ENCODE measurements at regions not wholly inside any gene's neighbourhood (a gene's known extent, or its start where the extent isn't known, plus 50 kb on each side); places are given as distances from the start of the nearest gene placed in this dataset.

- TF ChIP-seq CTCF (IDR thresholded peaks at IDR 0.05; ENCODE audit: insufficient read depth, low read depth, low read length, missing control alignments), result no peak
- DNase-seq (ENCODE audit: low read depth), result no peak
- H3K4me3 ChIP-seq (ENCODE audit: low read depth, low read length), result no peak overlapping the region
Observed at GRCh38 chr1:213571419-213571818, 416.4 kb upstream of the PROX1 start.

- no peak for TF ChIP-seq CTCF (IDR thresholded peaks at IDR 0.05; ENCODE audit: insufficient read depth, low read depth, low read length, missing control alignments)
- H3K4me3 ChIP-seq (ENCODE audit: low read depth, low read length), result no peak overlapping the region
- DNase-seq (ENCODE audit: low read depth), result no peak
Observed at GRCh38 chr1:213571843-213572242, 415.9 kb upstream of the PROX1 start.

DNA sequence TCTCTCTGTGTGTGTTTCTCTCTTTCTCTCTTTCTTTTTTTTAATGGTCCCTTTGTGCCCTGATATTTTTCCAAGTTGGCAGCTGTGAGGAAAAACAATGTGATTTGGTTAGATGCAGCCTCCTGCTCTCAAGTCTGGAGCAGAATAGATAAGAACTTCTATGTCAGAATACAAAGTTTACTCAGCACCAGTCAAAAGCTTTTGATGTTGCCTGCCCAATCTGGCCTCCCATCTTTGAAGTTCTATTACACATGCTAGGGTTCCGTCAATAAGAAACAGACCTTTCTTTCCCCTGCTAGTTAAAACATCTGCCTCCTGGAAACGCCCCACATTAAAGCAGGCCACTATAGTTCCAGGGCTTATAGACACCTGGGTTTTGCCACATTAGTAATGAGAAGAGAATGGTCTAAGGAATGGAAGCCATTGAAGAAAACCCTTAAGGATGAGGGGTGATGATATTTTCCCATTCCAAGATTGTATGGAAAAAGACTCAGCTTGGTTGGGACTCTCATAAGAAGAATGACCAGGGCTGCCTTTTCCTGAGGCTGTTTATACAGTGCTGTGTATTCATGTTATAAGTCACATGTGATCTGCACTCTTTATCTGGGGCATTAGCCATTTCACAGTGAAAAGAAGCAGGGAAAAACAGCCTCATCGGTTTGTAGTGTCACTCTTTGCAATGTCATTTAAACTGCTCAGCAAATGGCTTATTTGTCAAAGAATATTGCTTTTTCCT, 414.7 kb upstream of the PROX1 start:
- H3K4me3 ChIP-seq (ENCODE audit: low read depth, low read length), result no peak overlapping the region
- no peak for TF ChIP-seq CTCF (IDR thresholded peaks at IDR 0.05; ENCODE audit: insufficient read depth, low read depth, low read length, missing control alignments)
- no peak for DNase-seq (ENCODE audit: low read depth)

- no peak overlapping the region for H3K4me3 ChIP-seq (ENCODE audit: low read depth, low read length)
- no peak for DNase-seq (ENCODE audit: low read depth)
- no peak for TF ChIP-seq CTCF (IDR thresholded peaks at IDR 0.05; ENCODE audit: insufficient read depth, low read depth, low read length, missing control alignments)
Observed at GRCh38 chr1:213573648-213574009, 414.1 kb upstream of the PROX1 start.

- no peak for DNase-seq (ENCODE audit: low read depth)
- TF ChIP-seq CTCF (IDR thresholded peaks at IDR 0.05; ENCODE audit: insufficient read depth, low read depth, low read length, missing control alignments), result no peak
- H3K4me3 ChIP-seq (ENCODE audit: low read depth, low read length), result no peak overlapping the region
Observed at GRCh38 chr1:213582976-213583567, 404.7 kb upstream of the PROX1 start.

DNA sequence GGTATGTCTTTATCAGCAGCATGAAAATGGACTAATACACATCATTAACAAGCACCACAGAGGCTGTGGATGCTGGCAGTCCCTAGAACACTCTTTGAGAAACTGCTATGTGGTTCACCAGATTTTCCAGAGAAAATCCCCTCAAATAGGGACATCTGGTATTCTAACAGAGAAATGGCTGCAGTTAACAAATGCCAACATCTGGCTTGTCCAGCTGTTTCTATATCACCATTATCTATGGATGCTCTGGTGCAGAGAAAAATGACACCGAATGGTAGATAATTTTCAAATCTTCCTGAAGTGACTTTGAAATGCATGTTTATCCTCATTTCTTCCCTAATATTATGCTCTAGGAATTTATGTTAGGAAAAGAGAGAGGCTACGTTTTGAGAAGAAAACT, 403.5 kb upstream of the PROX1 start:
- DNase-seq (ENCODE audit: low read depth), result no peak
- no peak for TF ChIP-seq CTCF (IDR thresholded peaks at IDR 0.05; ENCODE audit: insufficient read depth, low read depth, low read length, missing control alignments)
- H3K4me3 ChIP-seq (ENCODE audit: low read depth, low read length), result no peak overlapping the region

- TF ChIP-seq CTCF (IDR thresholded peaks at IDR 0.05; ENCODE audit: insufficient read depth, low read depth, low read length, missing control alignments), result no peak
- H3K4me3 ChIP-seq (ENCODE audit: low read depth, low read length), result no peak overlapping the region
- no peak for DNase-seq (ENCODE audit: low read depth)
Observed at GRCh38 chr1:213585402-213585801, 402.4 kb upstream of the PROX1 start.

Data from GM12865 (cell line).